Activated CD8-positive, alpha-beta memory T cell treated with anti-CD3 and anti-CD28 coated beads for 24 hours (primary cell): ENCODE measurements at regions not wholly inside any gene's neighbourhood (a gene's known extent, or its start where the extent isn't known, plus 50 kb on each side); places are given as distances from the start of the nearest gene placed in this dataset.

Experiments used
- DNase-seq: peaks from one replicate; pipeline ENCODE4 v3.0.0-alpha.2; 2020

DNA sequence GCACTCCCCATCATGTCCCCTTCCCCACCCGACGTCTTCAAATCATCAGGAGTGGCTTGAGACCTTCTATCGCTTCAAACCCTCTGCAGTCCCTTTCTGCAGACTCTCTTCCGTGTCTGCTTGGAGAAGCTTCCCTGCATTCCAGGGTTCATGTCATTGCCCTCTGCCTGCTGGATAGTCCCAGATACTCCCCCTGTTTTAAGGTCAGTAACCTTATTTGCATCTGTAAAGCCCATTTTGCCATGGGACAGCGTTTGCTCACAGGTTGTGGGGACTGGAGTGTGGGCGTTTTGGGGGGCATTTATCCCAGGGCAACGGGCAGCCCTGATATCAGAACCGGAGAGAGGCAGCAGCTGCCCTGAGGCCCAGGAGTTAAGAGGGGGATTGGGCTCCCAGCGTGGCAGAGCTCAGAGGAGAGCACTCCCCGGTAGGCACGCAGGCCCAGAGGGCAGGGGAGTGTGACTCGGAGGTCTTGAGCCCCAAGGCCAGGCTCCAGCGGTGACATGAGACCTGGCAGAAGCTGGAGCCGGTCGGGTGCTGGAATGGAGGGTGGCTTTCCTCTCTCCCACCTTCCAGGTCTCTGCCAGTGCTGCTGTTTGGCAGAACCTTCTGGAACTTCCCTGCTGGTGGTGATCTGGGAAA lies 73.8 kb downstream of the RTP5 start:
- no peak for DNase-seq

DNA sequence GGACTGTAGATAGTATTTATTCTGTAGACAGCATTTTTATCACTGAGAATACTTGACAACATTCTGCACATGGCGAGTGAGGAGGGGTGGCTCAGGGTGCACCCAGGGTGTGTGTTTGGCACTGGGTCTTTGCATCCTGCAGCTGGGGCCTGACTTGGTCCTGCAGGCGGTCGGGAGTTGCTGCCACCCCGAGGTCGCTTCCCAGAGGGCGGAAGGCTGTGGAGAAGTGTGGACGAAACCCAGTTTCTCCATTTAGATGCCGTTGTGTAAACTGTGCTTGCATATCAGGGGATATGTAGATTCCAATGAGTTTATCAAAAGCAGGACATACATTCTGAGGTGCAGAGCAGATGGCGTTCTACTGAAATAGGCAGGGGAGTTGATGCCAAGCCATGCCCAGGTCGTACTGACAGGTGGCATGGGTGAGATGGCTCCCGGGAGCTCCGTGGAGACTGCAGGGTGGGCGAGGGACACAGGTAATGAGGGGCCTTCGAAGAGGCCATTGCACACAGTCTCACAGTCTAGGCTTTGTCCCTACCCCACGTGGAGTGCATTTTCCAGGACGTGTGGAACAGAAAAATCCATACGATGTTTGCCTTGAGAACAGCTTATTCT lies 74.5 kb downstream of the RTP5 start:
- no peak for DNase-seq

DNA sequence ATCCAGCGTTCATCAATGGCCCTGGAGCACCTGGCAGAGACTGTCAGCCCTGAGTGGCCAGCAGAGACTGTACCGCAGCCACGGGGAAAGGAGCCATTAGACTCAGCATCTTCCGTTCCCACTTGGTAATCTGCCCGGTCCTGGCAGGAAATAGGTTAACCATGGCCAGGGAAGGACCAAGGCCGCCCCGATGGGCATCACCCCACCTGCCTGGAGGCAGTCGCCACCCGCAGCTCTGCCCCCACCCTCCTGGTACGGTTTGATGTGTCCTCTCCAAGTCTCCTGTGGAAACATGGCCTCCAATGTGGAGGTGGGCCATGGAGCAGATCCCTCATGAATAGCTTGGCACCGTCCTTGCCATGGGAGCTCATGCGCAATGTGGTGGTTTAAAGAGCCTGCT lies 75.3 kb downstream of the RTP5 start:
- no peak for DNase-seq

DNA sequence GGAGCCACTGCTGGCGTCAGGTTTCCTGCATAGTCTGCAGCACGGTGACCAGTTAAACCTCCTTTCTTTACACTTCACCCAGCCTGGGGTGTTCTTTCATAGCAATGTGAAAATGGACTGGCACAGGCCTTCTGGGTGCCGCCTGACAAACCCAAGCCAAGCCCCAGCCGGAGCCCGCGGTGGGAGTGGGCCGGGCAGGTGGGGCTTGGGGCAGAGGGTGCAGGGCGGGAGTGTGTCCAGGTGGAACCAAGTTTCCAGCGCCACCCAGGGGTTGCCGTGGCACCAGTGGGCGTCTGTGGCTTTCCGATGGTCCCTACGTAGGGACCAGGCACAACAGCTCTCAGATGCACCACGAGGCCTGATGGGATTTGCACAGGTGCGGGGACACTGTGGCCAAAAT lies 75.8 kb downstream of the RTP5 start:
- no peak for DNase-seq

DNA sequence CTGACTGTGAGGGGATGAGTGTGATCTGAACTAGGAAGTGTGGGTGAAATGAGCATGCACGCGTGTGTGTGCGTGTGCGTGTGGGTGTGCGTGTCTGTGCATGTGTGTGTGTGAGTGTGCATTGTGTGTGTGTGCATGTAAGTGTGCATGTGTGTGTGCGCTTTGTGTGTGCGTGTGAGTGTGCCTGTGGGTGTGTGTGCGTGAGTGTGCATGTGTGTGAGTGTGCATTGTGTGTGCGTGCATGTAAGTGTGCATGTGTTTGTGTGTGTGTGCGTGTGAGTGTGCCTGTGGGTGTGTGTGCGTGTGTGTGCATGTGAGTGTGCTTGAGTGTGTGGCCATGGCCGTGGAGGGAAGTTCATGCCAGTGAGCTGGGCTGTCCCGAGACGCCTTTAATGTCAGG lies 76.3 kb downstream of the RTP5 start:
- DNase-seq, result no peak

DNA sequence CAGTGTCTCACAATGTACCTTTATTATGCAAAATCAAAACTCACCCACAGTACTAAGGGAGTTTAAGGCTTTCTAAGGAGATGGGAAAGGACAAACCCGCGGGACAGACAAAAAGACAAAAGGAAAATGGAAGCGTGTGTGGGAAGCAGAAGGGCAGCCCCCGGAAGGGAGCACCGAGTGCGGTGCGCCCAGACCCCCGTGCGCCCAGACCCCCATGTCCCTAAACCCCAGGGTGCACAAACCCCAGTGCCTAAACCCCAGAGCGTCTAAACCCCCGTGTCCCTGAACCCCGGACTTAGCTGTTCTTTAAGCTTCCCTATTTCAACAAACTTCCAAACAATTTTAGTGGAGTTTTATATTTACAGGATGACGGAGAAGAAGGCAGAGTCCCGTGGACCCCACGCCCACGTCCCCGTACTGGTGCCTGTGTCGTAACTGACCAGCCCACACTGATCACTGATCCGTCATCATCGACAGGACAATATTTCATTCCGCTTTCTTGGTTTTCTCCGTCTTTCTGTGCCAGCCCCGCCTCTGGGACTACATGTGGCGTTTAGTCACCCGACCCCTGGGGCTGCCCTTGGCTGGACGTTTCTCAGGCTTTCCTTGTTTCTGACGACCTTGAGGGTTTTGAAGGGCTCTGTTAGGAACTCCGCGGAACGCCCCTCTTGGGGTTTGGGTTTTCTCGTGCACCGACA lies 76.9 kb downstream of the RTP5 start:
- DNase-seq, result no peak

DNA sequence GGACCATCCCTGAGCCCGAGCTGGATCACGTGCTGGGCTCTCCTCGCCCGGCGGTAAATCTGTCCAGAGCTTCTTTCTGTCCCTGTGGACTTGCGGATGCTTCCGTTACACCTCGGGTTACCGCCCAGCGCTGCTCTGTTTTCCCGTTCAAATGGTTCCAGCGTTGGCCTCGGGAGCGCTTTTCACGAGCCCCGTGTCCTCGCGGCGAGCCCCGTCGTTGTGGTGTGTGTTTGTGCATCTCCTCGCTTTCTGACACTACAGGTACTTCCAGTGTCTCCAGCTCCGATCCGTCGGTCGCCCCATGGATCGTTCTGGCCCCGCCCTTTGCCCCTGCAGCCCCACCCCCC lies 77.4 kb downstream of the RTP5 start:
- DNase-seq, result no peak

DNA sequence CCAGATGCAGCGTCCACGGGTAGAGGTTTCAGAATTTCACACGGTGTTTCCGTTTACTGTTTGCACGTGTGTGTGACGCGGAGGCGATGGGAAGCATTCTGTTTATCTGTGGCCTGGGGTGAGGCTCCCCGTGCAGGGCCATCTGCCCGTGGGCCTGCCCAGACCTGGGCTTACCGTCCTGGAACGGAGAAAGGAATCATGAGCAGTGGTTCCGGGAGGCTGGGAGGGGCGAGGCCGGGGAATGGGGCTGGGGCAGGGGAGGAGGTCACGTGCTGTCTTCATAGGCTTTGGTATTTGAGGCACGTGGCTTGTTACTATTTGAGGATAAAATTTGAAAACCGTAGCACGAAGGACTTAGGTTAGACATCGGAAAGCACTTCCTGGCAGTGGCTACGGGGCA lies 77.9 kb downstream of the RTP5 start:
- no peak for DNase-seq

DNA sequence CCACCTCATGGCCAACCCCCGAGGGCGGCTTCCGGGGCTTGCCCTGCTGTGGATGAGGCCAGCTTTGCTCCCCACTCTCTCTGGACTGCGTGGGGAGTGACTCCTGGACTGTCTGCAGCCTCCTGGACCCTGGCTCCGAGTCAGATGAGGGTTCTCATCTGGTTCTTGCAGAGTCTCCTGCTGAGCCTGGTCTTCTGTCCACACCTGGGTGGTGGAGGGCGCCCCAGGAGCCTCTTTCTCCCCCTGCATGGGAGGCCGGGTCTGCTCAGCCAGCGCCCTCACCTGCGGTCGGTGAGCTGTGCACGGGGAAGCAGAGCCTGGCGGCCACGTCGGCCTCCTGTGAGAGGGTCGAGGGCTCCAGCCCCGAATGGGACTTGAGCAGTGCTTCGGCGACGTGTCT lies 78.3 kb downstream of the RTP5 start:
- DNase-seq, result no peak

DNA sequence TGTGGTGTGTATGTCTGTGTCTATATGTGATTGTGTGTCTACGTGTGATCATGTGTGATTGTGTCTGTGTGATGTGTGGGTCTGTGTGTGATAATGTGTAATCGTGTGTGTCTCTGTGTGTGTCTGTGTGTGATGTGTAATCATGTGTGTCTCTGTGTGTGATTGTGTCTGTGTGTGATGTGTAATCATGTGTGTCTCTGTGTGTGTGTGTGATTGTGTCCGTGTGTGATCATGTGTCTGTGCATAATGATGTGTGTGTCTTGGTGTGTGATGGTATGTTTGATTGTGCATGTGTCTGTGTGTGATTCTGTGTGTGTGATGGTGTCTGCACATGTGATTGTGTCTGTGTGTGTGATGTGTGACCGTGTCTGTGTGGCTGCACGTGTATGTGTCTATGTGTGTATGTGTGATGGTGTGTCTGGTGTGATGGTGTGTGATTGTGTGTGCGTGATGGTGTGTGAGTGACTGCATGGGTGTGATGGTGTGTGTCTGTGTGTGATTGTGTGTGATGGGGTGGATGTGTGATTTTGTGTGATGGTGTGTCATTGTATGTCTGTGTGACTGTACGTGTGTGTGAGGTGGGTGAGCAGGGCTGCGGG lies 78.9 kb downstream of the RTP5 start:
- DNase-seq, result no peak

DNA sequence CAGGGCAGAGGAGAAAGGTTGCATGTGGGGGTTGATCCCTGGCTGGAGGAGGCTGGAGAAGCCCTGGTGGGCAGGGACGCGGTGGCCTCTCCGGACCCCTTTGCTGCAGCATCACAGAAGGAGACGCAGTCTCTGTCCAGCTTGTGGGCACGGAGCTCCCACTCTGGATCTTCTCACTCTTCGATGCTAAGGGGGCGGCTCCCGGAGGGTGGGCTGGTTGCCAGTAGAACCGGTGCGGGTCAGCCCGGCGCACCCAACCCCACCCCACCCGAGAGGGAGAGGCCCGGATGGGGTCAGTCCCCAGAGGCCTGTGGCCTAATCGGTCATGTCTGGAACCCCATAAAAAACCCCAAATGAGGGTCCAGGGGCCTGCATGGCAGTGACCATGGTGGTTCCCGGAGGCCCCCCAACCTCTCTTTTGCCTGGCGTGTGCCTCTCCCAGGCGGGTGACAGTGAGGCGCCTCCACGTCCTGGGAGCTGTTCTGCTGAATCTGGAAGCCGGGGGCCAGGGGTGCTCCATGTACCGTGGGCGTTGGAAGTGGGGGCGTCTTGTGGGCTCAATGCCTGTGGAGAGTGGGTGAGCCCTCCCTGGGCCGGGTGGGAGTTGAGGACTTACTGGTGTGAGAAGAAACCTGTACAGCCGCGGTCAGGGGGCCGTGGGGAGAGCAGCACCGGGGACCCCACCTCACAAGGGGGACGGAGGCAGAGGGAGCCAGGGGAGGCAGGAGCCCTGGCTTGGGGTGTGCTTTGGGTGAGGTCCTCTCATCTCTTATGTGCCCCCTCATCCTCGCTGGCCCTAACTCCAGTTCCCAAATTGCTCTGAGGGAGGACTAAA lies 79.6 kb downstream of the RTP5 start:
- DNase-seq, result no peak

DNA sequence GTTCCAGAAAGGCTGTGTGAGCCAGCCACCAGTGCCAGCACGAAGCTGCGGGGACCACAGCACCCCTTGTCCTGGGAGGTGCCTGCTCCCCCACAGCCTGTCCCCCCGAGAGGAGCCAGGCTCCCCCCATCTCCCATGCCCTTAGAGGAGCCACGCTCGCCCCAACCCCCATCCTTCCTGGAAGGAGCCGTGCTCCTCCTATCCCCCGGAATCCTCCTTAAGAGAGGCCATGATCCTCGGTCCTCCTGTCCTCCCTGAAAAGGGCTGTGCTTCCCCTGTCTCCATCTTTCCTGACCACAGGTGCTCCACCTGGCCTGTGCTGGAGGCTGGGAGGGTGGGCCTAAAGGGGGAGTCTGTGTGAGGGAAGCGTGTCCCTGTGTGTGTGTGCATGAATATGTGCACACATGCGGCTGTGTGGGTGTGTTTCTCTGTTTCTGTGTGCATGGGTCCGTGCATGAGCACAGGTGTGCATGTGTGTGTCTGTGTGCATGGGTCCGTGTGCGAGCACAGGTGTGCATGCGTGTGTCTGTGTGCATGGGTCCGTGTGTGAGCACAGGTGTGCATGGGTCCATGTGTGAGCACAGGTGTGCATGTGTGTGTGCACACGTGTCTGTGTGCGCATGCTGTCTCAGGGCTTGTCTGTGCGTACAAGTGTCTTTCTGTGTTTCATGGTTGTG lies 80.3 kb downstream of the RTP5 start:
- DNase-seq, result no peak

DNA sequence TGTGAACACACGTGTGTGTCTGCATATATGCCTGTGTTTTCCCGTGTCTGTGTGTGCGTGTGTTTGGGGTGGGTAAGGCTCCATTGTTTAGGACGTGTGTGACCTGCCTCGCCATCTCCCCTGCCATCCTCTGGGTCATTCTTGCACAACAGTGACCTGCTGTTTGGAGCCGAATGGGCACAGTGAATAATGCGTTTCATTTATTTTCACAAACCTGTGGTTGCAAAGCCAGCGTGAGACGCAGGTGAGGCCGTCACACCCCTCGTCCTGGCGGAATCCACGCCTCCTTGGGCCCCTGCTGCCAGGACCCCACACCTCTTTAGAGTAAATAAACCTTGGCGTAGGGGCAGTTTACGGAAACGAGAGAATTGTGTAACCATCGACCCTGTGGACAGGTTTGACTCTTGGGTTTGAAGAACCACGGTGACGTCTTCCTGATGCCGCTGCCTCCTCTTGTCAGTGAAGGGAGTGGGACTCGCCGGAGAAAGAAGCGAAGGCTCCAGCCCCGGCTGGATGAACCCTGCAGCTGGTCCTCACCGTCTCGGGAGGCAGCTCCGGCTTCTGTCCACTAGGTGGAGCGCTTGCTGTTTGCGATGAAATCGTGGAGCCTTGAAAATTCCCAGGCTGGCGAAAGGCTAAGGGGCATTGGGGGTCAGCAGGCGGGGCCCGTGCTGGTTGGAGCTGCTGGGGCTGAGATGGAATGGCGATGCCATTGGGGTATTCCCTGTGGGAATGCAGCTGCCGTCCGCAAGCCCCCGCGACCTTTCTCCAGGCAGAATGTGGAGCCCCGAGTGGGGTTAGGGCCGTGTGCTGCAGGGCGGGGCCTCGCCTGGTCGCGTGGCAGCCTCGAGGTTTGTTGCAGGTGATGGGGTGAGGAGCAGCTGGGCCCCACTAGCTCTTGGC lies 81.1 kb downstream of the RTP5 start:
- peak; percentile 86 for DNase-seq

DNA sequence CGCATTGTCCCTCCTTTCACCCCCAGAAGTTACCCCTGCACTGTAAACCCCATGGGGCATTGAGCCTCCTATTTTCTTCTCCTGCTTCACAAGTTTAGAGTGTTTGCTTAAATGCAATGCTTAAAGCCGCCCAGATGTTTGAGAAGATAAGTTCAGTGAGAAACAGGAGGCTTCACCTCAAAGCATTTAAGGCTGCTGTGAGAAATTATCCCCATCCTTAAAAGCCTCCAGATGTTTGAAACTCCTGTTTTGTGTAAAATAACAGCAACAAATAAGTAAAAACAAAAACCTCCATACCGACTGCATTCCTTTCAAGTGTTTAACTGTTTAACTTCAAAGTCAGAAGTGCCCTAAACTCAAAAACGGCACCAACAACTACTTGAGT lies 81.8 kb downstream of the RTP5 start:
- DNase-seq, result no peak

DNA sequence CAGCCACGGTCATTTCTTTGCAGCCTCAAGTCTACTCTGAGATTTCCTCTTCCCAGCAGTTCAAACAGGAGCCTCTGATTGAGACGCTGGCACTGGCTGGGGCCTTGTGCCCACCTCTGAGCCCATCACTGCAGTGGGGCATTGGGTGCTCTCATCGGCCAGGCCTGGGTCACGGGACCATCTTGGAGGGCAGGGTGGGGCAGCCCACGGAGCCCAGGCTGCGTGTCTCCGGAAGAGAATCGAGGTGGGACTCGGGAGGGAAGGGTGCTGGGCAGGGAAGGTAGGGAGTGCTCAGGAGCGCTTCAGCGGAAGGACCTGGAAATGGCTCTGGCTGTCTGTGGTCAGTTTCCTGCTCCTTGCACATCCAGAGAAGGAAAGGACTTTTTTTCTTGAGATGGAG lies 82.4 kb downstream of the RTP5 start:
- DNase-seq, result no peak

DNA sequence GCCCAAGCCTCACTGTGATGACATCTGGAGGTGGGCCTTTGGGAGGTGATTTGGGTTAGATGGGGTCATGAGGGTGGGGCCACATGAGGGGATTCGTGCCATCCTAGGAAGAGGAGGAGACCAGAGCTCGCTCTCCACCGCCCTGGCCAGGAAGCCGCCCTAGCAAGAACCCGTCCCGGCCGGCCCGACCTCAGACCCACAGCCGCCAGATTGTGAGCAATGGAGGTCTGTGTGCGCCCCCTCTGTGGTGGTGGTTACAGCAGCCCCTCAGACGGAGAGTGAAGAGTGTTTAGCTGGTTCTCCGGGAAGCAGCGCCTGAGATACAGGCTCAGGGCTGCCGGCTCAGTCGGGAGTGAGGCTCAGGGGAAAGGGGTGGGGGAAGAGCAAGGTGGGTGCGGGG lies 83.3 kb downstream of the RTP5 start:
- no peak for DNase-seq

DNA sequence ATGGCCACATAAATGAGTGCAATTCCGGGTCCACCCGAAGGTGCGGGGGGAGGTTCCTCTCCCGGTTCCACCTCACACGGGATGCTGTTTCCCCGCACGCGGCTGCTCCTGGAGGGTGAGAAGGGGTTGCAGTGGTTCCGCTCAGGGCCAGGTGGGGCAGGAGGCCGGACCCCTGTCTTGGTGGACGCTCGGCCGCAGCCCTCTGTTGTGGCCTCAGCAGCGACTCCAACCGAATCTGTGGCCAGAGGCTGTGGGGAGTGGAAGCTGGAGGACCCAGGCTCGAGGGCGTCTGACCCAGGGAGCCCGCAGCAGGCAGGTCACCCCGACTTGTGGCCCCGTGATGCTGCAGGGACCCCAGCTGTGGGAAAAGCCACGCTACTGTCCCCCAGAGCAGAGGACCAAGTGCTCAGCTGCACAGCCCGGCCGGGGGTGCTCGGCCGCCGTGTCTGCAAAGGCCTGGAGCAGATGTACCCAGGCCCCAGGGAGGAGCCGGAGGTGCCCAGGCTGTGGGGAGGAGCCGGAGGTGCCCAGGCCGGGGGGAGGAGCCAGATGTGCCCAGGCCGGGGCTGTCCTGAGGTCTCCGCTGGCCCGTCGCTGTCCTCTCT lies 83.9 kb downstream of the RTP5 start:
- DNase-seq, result no peak

DNA sequence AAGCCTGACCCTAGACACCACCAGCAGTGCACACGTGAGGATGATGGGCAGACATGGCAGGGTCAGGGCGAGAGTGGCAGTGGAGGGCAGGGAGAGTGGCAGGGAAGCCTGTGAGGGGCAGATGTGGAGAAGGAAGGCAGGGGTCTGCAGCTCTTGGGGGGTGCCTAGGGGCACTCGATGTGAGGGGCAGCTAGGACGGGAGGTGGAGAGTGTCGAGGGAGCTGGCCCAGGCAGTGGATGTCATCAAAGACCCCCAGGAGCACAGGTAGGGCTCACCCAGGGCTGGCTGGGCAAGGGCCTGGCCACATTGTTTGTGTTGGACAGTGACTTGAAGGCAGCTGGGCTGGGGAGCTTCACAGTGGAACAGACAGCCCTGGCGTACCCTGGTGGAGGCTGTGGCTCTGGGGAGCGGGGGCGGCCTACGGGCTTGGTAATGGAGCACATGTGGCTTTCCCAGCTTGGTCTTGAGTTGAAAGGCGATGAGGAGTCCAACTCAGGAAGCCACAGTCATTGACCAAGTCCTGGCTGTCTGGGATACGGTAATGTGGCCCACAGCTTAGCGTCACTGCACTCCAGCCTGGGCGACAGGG lies 87.1 kb downstream of the RTP5 start:
- DNase-seq, result no peak

DNA sequence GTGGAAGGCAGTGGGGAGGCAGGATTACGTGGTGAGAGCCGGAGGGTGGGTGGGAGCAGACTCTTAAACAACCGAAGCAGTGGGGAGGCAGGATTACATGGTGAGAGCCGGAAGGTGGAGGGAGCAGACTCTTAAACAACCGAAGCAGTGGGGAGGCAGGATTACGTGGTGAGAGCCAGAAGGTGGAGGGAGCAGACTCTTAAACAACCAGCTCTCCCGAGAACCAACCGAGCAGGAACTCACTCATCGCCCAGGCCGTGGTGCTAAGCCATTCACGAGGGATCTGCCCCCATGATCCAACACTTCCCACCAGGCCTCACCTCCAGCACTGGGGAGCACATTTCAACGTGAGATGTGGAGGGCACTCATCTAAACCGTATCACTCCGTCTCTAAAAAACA lies 87.7 kb downstream of the RTP5 start:
- DNase-seq, result no peak

DNA sequence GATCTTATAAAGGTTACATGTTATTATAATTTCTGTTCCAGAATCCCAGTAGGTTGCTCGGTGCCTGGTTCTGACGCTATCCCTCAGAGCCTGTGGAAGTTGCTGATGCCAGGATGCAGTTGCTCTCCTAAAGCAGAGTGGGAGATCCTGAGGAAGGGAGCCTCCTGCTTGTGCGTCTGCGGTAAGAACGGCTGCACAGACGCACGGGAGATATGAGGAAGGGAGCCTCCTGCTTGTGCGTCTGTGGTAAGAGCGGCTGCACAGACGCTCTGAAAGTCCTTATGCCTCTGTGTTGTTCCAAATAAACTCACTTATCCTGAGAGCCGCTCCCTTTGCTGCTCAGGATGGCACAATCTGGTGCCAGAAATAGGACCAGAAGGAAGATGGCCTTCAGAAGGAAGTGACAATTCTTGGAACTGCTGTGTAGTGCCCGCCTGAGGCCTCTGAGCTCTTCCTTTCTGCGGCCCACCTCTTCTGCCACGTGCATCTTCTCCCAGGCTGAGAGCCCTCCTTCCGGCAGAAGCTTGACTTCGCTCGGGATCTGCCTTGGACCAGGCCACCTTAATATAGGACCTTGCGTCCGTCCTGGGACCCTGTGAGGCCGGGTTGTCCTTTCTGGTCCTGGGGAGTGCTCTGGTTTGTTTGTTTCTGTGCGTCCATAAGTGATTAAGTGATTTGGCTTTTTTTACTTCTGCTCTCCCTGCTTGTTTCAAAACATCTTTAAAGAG lies 89.5 kb downstream of the RTP5 start:
- no peak for DNase-seq
